ENCODE measurements at regions not wholly inside any gene's neighbourhood (a gene's known extent, or its start where the extent isn't known, plus 50 kb on each side); places are given as distances from the start of the nearest gene placed in this dataset.
"Not testable (repeated sequence)": the region's sequence is repeated elsewhere in the genome, so short reads cannot be mapped to it uniquely, and the experiment has no call there.

DNA sequence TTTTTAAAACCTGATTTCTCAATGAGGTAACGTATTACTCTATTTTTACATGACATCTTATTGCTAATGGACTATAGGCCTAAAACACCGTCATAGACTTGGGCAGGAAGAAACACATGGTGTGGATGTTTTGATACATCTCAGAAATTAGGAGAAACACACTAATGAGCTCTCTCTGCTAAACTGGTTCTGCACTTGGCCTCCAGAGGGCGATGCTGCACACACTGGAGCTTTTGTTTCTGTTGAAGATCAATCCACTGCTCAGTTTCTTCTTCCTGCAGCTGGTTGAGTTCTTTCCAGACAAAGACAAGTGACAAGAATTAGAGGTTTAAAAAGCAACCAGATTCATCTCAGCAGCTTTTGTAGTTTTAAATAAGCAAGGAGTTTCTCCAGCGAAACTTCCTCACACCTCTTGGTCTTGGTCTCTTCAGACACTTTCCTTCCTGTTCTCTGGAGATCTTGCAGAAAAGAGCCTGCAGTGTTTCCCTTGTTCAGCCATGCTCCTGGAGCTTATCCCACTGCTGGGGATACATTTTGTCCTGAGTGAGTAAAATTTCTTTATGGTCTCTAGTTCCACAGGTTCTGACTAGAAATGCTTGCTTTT lies 178.5 kb upstream of the OR4E1 start:
- DNase-seq: peak; percentile 82
- WGBS, 2 donors: 28 to 30% methylated on average over 4 of the region's 4 CpGs
- intact Hi-C loops (cut with DNase I; ENCODE audit: low total_unique reads): no loop called here
- no peaks in the 10 kb centered on the region for H3K36me3 ChIP-seq (ENCODE audit: low read depth, missing control alignments)
- no peaks in the 10 kb centered on the region for H3K4me1 ChIP-seq
- H3K4me3 ChIP-seq: no peak overlapping the region
- no peak overlapping the region for H3K27ac ChIP-seq
- no peaks in the 10 kb centered on the region for H3K27me3 ChIP-seq
- no peaks in the 10 kb centered on the region for H3K9me3 ChIP-seq
- TF ChIP-seq POLR2A (IDR thresholded peaks at IDR 0.05): no peak
- TF ChIP-seq, protein P1, sequence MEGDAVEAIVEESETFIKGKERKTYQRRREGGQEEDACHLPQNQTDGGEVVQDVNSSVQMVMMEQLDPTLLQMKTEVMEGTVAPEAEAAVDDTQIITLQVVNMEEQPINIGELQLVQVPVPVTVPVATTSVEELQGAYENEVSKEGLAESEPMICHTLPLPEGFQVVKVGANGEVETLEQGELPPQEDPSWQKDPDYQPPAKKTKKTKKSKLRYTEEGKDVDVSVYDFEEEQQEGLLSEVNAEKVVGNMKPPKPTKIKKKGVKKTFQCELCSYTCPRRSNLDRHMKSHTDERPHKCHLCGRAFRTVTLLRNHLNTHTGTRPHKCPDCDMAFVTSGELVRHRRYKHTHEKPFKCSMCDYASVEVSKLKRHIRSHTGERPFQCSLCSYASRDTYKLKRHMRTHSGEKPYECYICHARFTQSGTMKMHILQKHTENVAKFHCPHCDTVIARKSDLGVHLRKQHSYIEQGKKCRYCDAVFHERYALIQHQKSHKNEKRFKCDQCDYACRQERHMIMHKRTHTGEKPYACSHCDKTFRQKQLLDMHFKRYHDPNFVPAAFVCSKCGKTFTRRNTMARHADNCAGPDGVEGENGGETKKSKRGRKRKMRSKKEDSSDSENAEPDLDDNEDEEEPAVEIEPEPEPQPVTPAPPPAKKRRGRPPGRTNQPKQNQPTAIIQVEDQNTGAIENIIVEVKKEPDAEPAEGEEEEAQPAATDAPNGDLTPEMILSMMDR (IDR thresholded peaks at IDR 0.05): peak in 2 of 3 experiments; percentile 50 to 65

- H3K9me3 ChIP-seq; H3K27ac ChIP-seq; H3K4me1 ChIP-seq; intact Hi-C loops (cut with DNase I; ENCODE audit: low total_unique reads); H3K36me3 ChIP-seq (ENCODE audit: low read depth, missing control alignments); DNase-seq; H3K4me3 ChIP-seq; H3K27me3 ChIP-seq: not testable (repeated sequence)
- 48 to 63% methylated on average over 11 of the region's 11 CpGs for WGBS, 2 donors
Observed at GRCh38 chr14:21846902-21847301, 173.3 kb upstream of the OR4E1 start.

GRCh38 chr14:21846227-21846885 lies 172.7 kb upstream of the OR4E1 start:
- no peaks in the 10 kb centered on the region for H3K36me3 ChIP-seq (ENCODE audit: low read depth, missing control alignments)
- H3K4me3 ChIP-seq: no peak overlapping the region
- TF ChIP-seq, protein P1 (IDR thresholded peaks at IDR 0.05): peak in 2 of 3 experiments; percentile 24 to 61
- TF ChIP-seq POLR2A (IDR thresholded peaks at IDR 0.05): no peak
- 20 to 25% methylated on average over 12 to 13 of the region's 13 CpGs for WGBS, 2 donors
- no peaks in the 10 kb centered on the region for H3K4me1 ChIP-seq
- intact Hi-C loops (cut with DNase I; ENCODE audit: low total_unique reads): no loop called here
- peak; percentile 63 for DNase-seq
- H3K9me3 ChIP-seq: no peaks in the 10 kb centered on the region
- H3K27me3 ChIP-seq: no peaks in the 10 kb centered on the region
- H3K27ac ChIP-seq: no peak overlapping the region

- intact Hi-C loops (cut with DNase I; ENCODE audit: low total_unique reads): no loop called here
- Histone ChIP-seq H3K27me3 (no peaks in the 10 kb centered on the region), H3K9me3 (no peaks in the 10 kb centered on the region), H3K4me1 (no peaks in the 10 kb centered on the region), H3K4me3 (no peak overlapping the region), H3K36me3 (ENCODE audit: low read depth, missing control alignments) (no peaks in the 10 kb centered on the region), H3K27ac (no peak overlapping the region)
- no peak for DNase-seq
- WGBS, 2 donors: 30 to 34% methylated on average over 4 of the region's 4 CpGs
- TF ChIP-seq POLR2A (IDR thresholded peaks at IDR 0.05): no peak
- TF ChIP-seq, protein P1 (IDR thresholded peaks at IDR 0.05): no peak
Observed at GRCh38 chr14:21840765-21841164, 167.1 kb upstream of the OR4E1 start.

- TF ChIP-seq, protein P1 (IDR thresholded peaks at IDR 0.05): no peak
- no peak for TF ChIP-seq POLR2A (IDR thresholded peaks at IDR 0.05)
- Histone ChIP-seq H3K36me3 (ENCODE audit: low read depth, missing control alignments) (no peaks in the 10 kb centered on the region), H3K9me3 (no peaks in the 10 kb centered on the region), H3K4me1 (no peaks in the 10 kb centered on the region), H3K27me3 (no peaks in the 10 kb centered on the region), H3K4me3 (no peak overlapping the region), H3K27ac (no peak overlapping the region)
- intact Hi-C loops (cut with DNase I; ENCODE audit: low total_unique reads): no loop called here
- WGBS, 2 donors: 62 to 73% methylated on average over 4 of the region's 4 CpGs
- no peak for DNase-seq
Observed at GRCh38 chr14:21833836-21834235, 160.2 kb upstream of the OR4E1 start.
